ENCODE measurements at regions not wholly inside any gene's neighbourhood (a gene's known extent, or its start where the extent isn't known, plus 50 kb on each side); places are given as distances from the start of the nearest gene placed in this dataset.

GRCh38 chr1:82165304-82165703 is 364.6 kb downstream of the ADGRL2 start:
- H3K36me3 ChIP-seq = no peaks in the 10 kb centered on the region
- no peak overlapping the region for H3K27ac ChIP-seq
- peaks cover 0 to 4% (median 0%) of the 10 kb centered on the region in 11 donors for H3K9me3 ChIP-seq
- TF ChIP-seq CTCF (IDR thresholded peaks at IDR 0.05) = no peak
- H3K4me1 ChIP-seq = no peaks in the 10 kb centered on the region
- no peaks in the 10 kb centered on the region for H3K27me3 ChIP-seq
- no peak overlapping the region for H3K4me3 ChIP-seq
- WGBS, 2 donors = 90 to 95% methylated on average over 3 of the region's 3 CpGs
- intact Hi-C loops (cut with DNase I) = no loop called here
- DNase-seq (no peak), ATAC-seq (no peak)

GRCh38 chr1:82162486-82163420 is 362.0 kb downstream of the ADGRL2 start:
- no peak overlapping the region for H3K27ac ChIP-seq
- intact Hi-C loops (cut with DNase I) = no loop called here
- H3K4me3 ChIP-seq = no peak overlapping the region
- 85 to 86% methylated on average over 7 of the region's 7 CpGs for WGBS, 2 donors
- H3K27me3 ChIP-seq = no peaks in the 10 kb centered on the region
- peaks cover 0 to 4% (median 0%) of the 10 kb centered on the region in 11 donors for H3K9me3 ChIP-seq
- no peaks in the 10 kb centered on the region for H3K36me3 ChIP-seq
- TF ChIP-seq CTCF (IDR thresholded peaks at IDR 0.05) = no peak
- DNase-seq (no peak), ATAC-seq (no peak)
- no peaks in the 10 kb centered on the region for H3K4me1 ChIP-seq

GRCh38 chr1:82161700-82162141 is 361.0 kb downstream of the ADGRL2 start:
- no peak for TF ChIP-seq CTCF (IDR thresholded peaks at IDR 0.05)
- Histone ChIP-seq H3K27me3 (no peaks in the 10 kb centered on the region), H3K9me3 (peaks cover 0 to 4% (median 0%) of the 10 kb centered on the region in 11 donors), H3K36me3 (no peaks in the 10 kb centered on the region), H3K27ac (no peak overlapping the region), H3K4me1 (no peaks in the 10 kb centered on the region), H3K4me3 (peak overlapping the region in 1 of 10 donors; percentile 26)
- intact Hi-C loops (cut with DNase I) = no loop called here
- ATAC-seq = no peak
- WGBS, 2 donors = 62 to 67% methylated on average over 10 of the region's 10 CpGs
- DNase-seq = no peak

GRCh38 chr1:82160903-82161302 is 360.2 kb downstream of the ADGRL2 start:
- H3K4me3 ChIP-seq = no peak overlapping the region
- peaks cover 0 to 4% (median 0%) of the 10 kb centered on the region in 11 donors for H3K9me3 ChIP-seq
- DNase-seq (no peak), ATAC-seq (no peak)
- H3K27me3 ChIP-seq = no peaks in the 10 kb centered on the region
- no peak overlapping the region for H3K27ac ChIP-seq
- no peaks in the 10 kb centered on the region for H3K36me3 ChIP-seq
- intact Hi-C loops (cut with DNase I) = no loop called here
- no peaks in the 10 kb centered on the region for H3K4me1 ChIP-seq
- 89 to 95% methylated on average over 3 of the region's 3 CpGs for WGBS, 2 donors
- TF ChIP-seq CTCF (IDR thresholded peaks at IDR 0.05) = no peak
